Uterus (tissue), 2 donors: ENCODE measurements at regions not wholly inside any gene's neighbourhood (a gene's known extent, or its start where the extent isn't known, plus 50 kb on each side); places are given as distances from the start of the nearest gene placed in this dataset.

ENCODE experiments used
- CTCF ChIP-seq, 4 experiments: fragments of 200-600 bp in 2 of 4; fragments of 450-650 bp in 2 of 4; sonication (generic) in 2 of 4; IDR thresholded peaks; one replicate each; pipeline ENCODE4 v1.5.1; 2016 to 2019; ENCODE audit warnings: antibody characterized with exemption in 4 of 4, mild to moderate bottlenecking in 2 of 4, moderate library complexity in 1 of 4
- POLR2A ChIP-seq, 2 donors: fragments of 450-650 bp; IDR thresholded peaks; one replicate each; pipeline ENCODE4 v1.6.1; 2016; ENCODE audit warnings: antibody characterized with exemption in 2 of 2, mild to moderate bottlenecking in 1 of 2, moderate library complexity in 1 of 2

- TF ChIP-seq POLR2A (IDR thresholded peaks at IDR 0.05) (no peak), CTCF (IDR thresholded peaks at IDR 0.05) (no peak)
These were observed 162.2 kb upstream of the TACR1 start for GRCh38 chr2:75361486-75361885.
